Activated CD8-positive, alpha-beta memory T cell treated with anti-CD3 and anti-CD28 coated beads for 36 hours (primary cell): ENCODE measurements at regions not wholly inside any gene's neighbourhood (a gene's known extent, or its start where the extent isn't known, plus 50 kb on each side); places are given as distances from the start of the nearest gene placed in this dataset.

ENCODE experiments used
- CTCF ChIA-PET: fragments of 350-600 bp; sonication (Branson Sonifier 250); formaldehyde crosslinking; loops from one replicate; lab custom pipeline; 2021; ENCODE audit warnings: antibody characterized with exemption; lab: Charles Lee
- POLR2A ChIA-PET: fragments of 350-600 bp; sonication (Branson Sonifier 250); formaldehyde crosslinking; loops from one replicate; lab custom pipeline; 2021; ENCODE audit warnings: antibody characterized with exemption; lab: Charles Lee

- CTCF ChIA-PET: no interaction called here
- POLR2A ChIA-PET: no interaction called here
These were observed 514.8 kb upstream of the RAB6C start for GRCh38 chr2:129464631-129465030.

- ChIA-PET POLR2A (no interaction called here), CTCF (no interaction called here)
These were observed 514.4 kb upstream of the RAB6C start for GRCh38 chr2:129465045-129465444.

DNA sequence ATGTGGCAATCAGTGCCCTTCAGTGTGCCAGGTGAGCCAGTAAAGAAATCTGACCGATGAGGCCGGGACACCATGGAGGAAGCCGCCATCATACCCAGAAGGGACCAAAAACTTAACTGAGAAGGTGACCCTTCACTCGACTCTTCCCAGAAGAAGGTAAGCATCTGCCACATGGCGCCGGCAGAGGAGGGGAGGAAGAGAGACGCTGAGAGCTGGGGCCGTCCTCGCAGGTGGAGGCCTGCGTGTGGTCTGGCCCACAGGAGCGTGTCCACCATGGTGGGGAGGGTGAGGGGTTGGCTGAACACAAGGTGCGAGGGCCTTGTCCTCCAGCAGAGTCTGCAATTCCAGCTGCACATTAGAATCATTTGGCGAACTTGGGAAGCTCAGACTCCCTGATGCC lies 513.1 kb upstream of the RAB6C start:
- ChIA-PET CTCF (no interaction called here), POLR2A (no interaction called here)

DNA sequence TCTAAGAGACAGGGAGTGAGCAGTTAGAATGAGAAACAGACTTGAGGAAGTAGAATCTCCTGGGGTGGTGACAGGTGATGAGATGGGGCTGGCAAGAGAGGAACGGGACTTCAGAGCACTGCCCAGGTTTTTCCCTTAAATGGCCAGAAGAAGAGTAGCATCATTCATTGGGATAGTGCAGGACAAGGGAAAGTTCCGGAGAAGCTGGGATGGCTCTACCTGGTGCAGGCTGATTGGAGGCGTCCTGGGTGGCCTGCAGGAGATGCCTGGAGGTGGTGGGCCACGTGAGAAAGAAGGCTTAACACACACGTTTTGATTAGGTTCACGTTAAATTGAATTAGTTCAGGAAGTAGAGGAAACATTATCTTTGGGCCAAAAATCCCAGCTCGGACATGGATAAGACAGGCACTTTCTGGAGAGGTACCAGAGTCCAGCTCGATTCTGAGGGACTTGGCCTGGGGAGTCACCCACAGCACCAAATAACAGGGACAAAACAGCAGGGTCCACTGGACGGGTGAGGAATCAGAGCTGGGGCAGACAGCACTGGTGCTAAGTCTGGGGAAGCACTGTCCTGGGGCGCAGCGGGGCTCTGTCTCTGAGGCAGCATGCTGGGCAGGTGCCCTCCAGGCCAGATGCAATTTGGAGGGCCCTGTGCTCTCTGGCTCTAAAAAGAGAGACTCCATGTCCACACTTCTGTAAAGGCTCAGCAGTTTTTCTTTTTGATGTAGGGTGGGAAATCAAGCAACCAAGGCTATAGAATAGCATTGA lies 512.3 kb upstream of the RAB6C start:
- CTCF ChIA-PET: no interaction called here
- POLR2A ChIA-PET: no interaction called here

DNA sequence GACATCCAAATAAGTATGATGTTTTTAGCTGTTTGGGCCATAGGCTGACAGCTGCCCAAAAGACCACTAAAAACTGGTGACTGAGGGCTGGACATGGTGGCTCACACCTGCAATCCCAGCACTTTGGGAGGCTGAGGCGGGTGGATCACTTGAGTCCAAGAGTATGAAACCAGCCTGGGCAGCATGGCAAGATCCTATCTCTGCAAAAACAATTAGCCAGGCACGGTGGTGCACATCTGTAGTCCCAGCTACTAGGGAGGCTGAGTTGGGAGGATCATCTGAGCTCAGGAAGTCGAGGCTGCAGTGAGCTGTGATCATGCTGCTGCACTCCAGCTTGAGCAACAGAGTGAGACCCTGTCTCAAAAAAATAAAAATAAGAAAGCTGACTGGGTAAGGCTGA lies 511.5 kb upstream of the RAB6C start:
- POLR2A ChIA-PET: no interaction called here

DNA sequence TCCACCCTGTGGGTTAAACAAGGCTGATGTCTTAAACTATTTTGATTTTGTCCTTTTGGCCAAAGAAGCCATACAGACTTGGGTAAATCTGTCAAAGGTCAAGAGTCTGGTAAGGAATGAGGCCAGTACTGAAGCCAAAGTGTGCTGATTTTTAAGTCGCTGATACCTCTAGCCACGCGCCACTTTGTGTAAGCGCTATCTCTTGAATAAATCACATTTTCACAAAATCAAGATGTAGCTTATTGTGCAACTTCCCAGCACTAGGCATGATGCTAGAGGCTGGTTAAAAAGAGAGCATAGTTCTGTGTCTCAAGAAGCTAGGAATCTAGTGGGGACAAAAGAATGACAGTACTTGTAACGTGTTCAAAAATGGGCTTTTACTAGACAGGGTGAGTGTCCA lies 510.6 kb upstream of the RAB6C start:
- CTCF ChIA-PET: no interaction called here
- POLR2A ChIA-PET: no interaction called here

More for the DNA sequence above, 511.5 kb upstream of the RAB6C start:
- CTCF ChIA-PET: no interaction called here

DNA sequence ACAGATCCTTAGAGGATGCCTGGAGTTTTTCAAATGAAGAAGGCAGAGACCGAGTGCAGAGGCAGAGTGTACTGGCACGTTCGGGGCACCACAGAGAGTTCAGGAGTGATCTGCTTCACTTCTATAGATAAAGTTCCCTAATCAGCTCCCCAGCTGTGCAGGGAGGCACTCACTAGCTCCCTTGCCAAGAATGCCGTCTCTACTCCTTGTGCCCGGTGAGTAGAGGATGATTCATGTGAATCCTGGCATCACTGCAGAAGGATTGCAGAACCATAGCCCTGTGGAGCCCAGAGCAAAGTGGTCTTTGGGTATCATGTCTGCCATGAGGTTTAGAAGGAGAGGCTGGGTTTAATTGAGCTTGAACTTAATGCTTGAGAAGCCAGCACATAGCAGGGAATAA lies 510.1 kb upstream of the RAB6C start:
- POLR2A ChIA-PET: no interaction called here

GRCh38 chr2:129469871-129470270 lies 509.6 kb upstream of the RAB6C start:
- CTCF ChIA-PET: no interaction called here
- POLR2A ChIA-PET: no interaction called here

More for the DNA sequence above, 510.1 kb upstream of the RAB6C start:
- CTCF ChIA-PET: no interaction called here

GRCh38 chr2:129478902-129479517 lies 500.5 kb upstream of the RAB6C start:
- CTCF ChIA-PET: no interaction called here
- POLR2A ChIA-PET: no interaction called here

GRCh38 chr2:129479892-129480291 lies 499.6 kb upstream of the RAB6C start:
- CTCF ChIA-PET: no interaction called here
- POLR2A ChIA-PET: no interaction called here

GRCh38 chr2:129480790-129481189 lies 498.7 kb upstream of the RAB6C start:
- POLR2A ChIA-PET: no interaction called here
- CTCF ChIA-PET: no interaction called here

- CTCF ChIA-PET: no interaction called here
- POLR2A ChIA-PET: no interaction called here
These were observed 497.9 kb upstream of the RAB6C start for GRCh38 chr2:129481306-129482219.

DNA sequence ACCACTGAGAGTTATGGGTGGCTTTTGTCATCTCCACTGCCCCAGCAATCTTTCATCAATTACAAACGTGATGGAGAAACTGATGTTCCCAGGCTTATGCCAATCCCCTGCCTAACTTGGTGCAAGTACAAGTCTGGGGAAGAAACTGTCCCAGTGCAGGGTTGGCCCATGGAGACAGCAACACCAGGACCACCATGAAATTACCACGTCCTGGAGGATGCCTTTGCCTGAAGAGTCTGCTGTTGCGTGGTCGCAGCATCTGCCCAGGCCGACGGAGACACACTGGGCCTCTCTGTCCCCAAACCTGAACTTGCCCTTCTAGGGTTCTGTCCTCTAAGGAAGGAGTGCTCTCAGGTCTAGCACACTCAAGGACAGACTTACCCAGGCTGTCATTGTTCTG lies 496.8 kb upstream of the RAB6C start:
- ChIA-PET POLR2A (no interaction called here), CTCF (no interaction called here)

DNA sequence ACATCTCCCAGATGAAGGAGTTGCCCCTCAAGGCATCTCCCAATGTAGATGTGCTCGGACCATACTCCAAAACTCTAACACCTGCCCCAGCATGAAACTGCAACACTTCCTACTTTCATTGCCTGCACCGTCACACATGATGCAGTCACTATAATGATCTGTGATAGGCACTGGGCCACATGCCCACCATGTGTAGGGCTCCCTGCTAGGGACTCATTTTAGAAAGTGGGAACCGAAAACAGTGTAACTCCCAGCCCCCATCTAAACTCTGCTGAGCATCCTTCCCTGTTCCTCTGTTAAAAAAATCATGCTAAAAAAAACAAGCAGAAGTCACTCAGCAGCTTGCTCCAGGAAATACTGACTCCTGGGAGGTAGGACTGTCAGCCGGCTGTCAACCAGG lies 496.1 kb upstream of the RAB6C start:
- ChIA-PET POLR2A (no interaction called here), CTCF (no interaction called here)

DNA sequence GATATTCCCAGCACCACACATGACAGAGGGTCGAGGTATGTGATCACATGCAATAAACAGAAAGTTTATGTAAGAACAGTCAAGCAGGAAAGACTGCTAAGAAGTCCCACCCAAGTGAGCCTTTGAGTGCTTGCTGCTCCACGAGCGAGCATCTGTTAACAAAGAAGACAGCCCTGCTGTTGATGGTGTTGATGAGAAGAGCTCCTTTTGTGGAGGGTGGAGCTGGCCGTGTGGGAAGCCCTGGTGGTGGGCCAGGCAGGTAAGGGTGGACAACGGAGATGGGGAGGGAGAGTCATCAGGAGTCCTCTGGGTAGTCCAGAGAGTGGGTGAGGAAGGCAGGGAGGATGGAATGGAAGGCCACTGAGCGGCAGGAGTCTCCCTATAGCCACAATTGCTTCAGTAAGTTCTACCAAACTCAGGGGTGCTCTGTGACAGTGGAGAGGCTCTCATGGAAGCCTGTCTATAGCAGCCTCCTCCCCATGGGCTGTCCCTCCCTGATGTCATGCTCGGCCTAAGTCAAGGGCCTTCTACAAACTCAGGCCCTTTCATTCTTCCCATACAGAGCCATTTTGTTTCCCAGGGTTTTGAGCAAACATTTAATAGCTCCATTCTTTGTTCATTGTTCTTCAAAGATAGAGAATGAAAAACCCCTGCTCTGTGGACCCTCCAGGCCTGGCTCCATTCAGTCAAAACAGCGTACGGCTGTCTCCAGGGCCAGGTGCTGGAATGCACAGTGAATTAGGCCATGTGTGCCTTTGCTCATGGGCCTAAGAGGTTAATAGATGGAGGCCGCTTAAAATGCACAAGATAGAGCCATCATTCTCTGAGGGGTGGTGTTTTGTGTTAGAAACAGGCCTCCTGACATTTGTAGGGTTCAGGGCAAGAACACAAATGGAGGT lies 494.2 kb upstream of the RAB6C start:
- CTCF ChIA-PET: no interaction called here

DNA sequence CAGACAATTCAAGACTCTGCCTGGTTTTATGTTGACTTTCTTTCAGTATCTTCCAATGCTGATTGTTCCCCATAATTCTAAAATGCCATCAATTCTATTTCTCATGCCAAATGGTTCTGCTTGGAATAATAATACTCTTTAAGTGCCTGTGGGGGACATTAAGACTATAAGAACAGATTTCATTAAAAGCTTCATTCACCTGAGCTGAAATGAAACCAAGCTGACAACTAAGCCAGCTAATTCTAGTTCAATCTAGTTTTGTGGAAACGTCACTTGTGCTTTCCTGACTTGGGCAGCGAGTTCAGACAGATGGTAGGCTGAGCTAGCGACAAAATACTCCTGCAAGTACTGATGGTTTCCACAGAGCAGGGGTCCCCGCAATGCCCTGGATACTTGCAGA lies 491.1 kb upstream of the RAB6C start:
- ChIA-PET POLR2A (no interaction called here), CTCF (no interaction called here)

More for the DNA sequence above, 494.2 kb upstream of the RAB6C start:
- POLR2A ChIA-PET: no interaction called here

GRCh38 chr2:129490641-129491040 lies 488.8 kb upstream of the RAB6C start:
- POLR2A ChIA-PET: no interaction called here
- CTCF ChIA-PET: no interaction called here

GRCh38 chr2:129491308-129491707 lies 488.2 kb upstream of the RAB6C start:
- CTCF ChIA-PET: no interaction called here
- POLR2A ChIA-PET: no interaction called here

GRCh38 chr2:129492548-129492947 lies 486.9 kb upstream of the RAB6C start:
- ChIA-PET CTCF (no interaction called here), POLR2A (no interaction called here)
